HepG2 (cell line): ENCODE measurements at regions not wholly inside any gene's neighbourhood (a gene's known extent, or its start where the extent isn't known, plus 50 kb on each side); places are given as distances from the start of the nearest gene placed in this dataset.

Experiments
- BCL3 ChIP-seq: sonication (generic); formaldehyde crosslinking; IDR thresholded peaks from 2 replicates; pipeline ENCODE4 v1.5.1; 2020; ENCODE audit warnings: mild to moderate bottlenecking, missing genetic modification reagents, moderate library complexity
- CTCF ChIP-seq: sonication (generic); formaldehyde crosslinking; IDR thresholded peaks from 2 replicates; pipeline ENCODE4 v1.5.0; 2020; ENCODE audit warnings: mild to moderate bottlenecking, missing genetic modification reagents, moderate library complexity
- ETS1 ChIP-seq: sonication (generic); formaldehyde crosslinking; IDR thresholded peaks from 2 replicates; pipeline ENCODE4 v1.4.0; 2020; ENCODE audit warnings: missing genetic modification reagents
- EZH2 ChIP-seq: conservative IDR thresholded peaks from 2 replicates; pipeline ENCODE4 v1.6.1; 2012; ENCODE audit warnings: mild to moderate bottlenecking, low read depth, low read length, moderate library complexity
- MYC ChIP-seq: sonication (generic); formaldehyde crosslinking; IDR thresholded peaks from 2 replicates; pipeline ENCODE4 v1.9.0; 2021; ENCODE audit warnings: missing genetic modification reagents, borderline replicate concordance
- RFX5 ChIP-seq: IDR thresholded peaks from 2 replicates; pipeline ENCODE4 v1.6.1; 2011; ENCODE audit warnings: low read depth, low read length, improper control_type of control experiment
- ZNF362 ChIP-seq: sonication (generic); formaldehyde crosslinking; IDR thresholded peaks from 2 replicates; pipeline ENCODE4 v1.4.0; 2020; ENCODE audit warnings: missing genetic modification reagents, mild to moderate bottlenecking, borderline replicate concordance
- ZNF430 ChIP-seq: sonication (generic); formaldehyde crosslinking; IDR thresholded peaks from 2 replicates; pipeline ENCODE4 v1.9.0; 2021; ENCODE audit warnings: mild to moderate bottlenecking, missing genetic modification reagents
- ZNF496 ChIP-seq: sonication (generic); formaldehyde crosslinking; IDR thresholded peaks from 2 replicates; pipeline ENCODE4 v1.8.1; 2023; ENCODE audit warnings: mild to moderate bottlenecking, moderate library complexity, missing genetic modification reagents; ENCODE audit not compliant: insufficient replicate concordance
- ZNF850 ChIP-seq: sonication (generic); formaldehyde crosslinking; conservative IDR thresholded peaks from 2 replicates; pipeline ENCODE4 v1.9.0; 2021; ENCODE audit warnings: mild to moderate bottlenecking, missing genetic modification reagents

- TF ChIP-seq RFX5 (no peak), ZNF850 (CRISPR knock-in tag) (no peak), ZNF362 (CRISPR knock-in tag) (no peak), BCL3 (CRISPR knock-in tag) (no peak), ETS1 (CRISPR knock-in tag) (no peak), CTCF (CRISPR knock-in tag) (no peak), MYC (CRISPR knock-in tag) (no peak), ZNF496 (CRISPR knock-in tag) (no peak), ZNF430 (CRISPR knock-in tag) (no peak), EZH2 (no peak)
These were observed 356.8 kb upstream of the ADARB2 start for GRCh38 chr10:2094171-2094570.
